22Rv1 (cell line): ENCODE measurements at regions not wholly inside any gene's neighbourhood (a gene's known extent, or its start where the extent isn't known, plus 50 kb on each side); places are given as distances from the start of the nearest gene placed in this dataset.

ENCODE experiments used
- ZFX ChIP-seq: fragments of 450-650 bp; IDR thresholded peaks from 2 replicates; pipeline ENCODE4 v1.6.1; 2017; ENCODE audit warnings: antibody characterized with exemption, borderline replicate concordance
- TF ChIP-seq, protein P1 (sequence below): fragments of 450-650 bp; IDR thresholded peaks from 2 replicates; pipeline ENCODE4 v1.5.1; 2017; ENCODE audit warnings: mild to moderate bottlenecking

DNA sequence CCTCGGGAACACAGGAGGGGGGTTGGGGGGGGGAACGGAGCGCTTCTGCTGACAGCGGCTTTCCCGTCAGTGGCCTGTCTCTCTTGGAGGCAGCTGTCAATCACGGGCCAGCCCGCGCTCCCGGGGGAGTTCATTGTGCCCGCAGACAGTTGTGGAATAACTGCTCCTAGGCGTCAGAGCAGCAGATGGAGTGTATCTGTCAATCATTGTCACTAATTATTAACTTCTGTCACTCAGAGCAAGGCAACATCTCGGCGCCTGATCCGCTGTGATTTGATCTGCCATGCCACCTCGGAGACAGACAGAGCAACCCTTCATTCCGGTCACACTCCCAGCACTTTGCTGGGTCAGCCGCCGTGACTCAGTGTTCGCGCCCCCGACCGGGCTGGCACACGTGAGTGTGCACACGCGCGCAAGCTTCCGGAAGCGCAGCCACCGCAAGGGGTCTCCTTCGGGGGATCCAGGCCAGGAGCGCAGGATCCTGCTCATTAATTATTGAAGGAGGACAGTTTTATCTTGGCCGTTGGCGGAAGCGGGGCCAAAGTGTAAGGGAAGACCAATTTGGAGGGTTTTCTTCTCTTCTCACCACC, 75.8 kb downstream of the RRAGC start:
- TF ChIP-seq, protein P1, sequence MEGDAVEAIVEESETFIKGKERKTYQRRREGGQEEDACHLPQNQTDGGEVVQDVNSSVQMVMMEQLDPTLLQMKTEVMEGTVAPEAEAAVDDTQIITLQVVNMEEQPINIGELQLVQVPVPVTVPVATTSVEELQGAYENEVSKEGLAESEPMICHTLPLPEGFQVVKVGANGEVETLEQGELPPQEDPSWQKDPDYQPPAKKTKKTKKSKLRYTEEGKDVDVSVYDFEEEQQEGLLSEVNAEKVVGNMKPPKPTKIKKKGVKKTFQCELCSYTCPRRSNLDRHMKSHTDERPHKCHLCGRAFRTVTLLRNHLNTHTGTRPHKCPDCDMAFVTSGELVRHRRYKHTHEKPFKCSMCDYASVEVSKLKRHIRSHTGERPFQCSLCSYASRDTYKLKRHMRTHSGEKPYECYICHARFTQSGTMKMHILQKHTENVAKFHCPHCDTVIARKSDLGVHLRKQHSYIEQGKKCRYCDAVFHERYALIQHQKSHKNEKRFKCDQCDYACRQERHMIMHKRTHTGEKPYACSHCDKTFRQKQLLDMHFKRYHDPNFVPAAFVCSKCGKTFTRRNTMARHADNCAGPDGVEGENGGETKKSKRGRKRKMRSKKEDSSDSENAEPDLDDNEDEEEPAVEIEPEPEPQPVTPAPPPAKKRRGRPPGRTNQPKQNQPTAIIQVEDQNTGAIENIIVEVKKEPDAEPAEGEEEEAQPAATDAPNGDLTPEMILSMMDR: 0 out of 2 replicates have a peak, but pooled peaks have one; percentile 8
- no peak for TF ChIP-seq ZFX
